Fibroblast of lung (primary cell): ENCODE measurements at regions not wholly inside any gene's neighbourhood (a gene's known extent, or its start where the extent isn't known, plus 50 kb on each side); places are given as distances from the start of the nearest gene placed in this dataset.

ENCODE experiments used
- EZH2 ChIP-seq: IDR thresholded peaks from 2 replicates; pipeline ENCODE4 v1.5.1; 2012; ENCODE audit warnings: low read length, control low read depth, mild to moderate bottlenecking; ENCODE audit errors: missing control alignments
- TF ChIP-seq, protein P1 (sequence below), 2 donors: IDR thresholded peaks in 1 of 2; conservative IDR thresholded peaks in 1 of 2; 1 replicate in 1 of 2; 2 replicates in 1 of 2; pipeline ENCODE4 v1.5.1; 2011 to 2012; ENCODE audit warnings: low read length in 2 of 2, control low read depth in 1 of 2, inconsistent platforms in 1 of 2, low read depth in 1 of 2, mild to moderate bottlenecking in 1 of 2

DNA sequence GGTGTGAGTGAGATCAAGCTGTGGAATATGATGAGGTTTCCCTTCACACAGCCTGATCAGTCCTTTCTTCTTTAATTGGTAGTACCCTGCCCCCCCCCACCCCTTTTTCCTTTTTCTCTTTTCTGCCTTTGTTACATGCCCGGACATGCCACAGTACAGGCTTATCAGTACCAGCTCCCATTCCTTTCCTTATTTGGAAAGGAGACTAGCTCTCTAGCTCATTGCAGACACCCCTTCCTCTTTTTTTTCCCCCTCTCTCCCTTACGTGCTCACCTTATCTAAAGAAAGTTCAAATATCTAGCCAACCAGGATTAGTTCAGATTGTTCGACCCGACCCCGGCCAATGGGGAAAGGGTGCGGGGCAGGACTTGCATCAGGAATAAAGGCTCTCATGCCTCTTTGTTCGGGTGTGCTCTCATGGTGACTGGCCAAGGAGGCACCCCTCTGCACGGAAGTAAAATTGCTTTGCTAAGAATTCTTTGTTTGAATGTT, 230.4 kb downstream of the ACTR3B start:
- TF ChIP-seq EZH2 = no peak
- TF ChIP-seq, protein P1, sequence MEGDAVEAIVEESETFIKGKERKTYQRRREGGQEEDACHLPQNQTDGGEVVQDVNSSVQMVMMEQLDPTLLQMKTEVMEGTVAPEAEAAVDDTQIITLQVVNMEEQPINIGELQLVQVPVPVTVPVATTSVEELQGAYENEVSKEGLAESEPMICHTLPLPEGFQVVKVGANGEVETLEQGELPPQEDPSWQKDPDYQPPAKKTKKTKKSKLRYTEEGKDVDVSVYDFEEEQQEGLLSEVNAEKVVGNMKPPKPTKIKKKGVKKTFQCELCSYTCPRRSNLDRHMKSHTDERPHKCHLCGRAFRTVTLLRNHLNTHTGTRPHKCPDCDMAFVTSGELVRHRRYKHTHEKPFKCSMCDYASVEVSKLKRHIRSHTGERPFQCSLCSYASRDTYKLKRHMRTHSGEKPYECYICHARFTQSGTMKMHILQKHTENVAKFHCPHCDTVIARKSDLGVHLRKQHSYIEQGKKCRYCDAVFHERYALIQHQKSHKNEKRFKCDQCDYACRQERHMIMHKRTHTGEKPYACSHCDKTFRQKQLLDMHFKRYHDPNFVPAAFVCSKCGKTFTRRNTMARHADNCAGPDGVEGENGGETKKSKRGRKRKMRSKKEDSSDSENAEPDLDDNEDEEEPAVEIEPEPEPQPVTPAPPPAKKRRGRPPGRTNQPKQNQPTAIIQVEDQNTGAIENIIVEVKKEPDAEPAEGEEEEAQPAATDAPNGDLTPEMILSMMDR (conservative IDR thresholded peaks at IDR 0.05 in 1 of 2, IDR thresholded peaks at IDR 0.05 in 1 of 2; ENCODE audit: low read depth in 1 of 2, low read length in 2 of 2) = no peak
